SK-N-SH (cell line): ENCODE measurements at regions not wholly inside any gene's neighbourhood (a gene's known extent, or its start where the extent isn't known, plus 50 kb on each side); places are given as distances from the start of the nearest gene placed in this dataset.

Experiments used
- CTCF ChIA-PET: fragments of 300-600, 350-600 bp; formaldehyde crosslinking; extraction: SDS; loops from one replicate; lab custom pipeline; 2021; lab: Yijun Ruan, JAX
- POLR2A ChIA-PET: fragments of 350-600 bp; sonication (Branson Sonifier 250); formaldehyde crosslinking; extraction: SDS; loops from one replicate; lab custom pipeline; 2020; ENCODE audit warnings: antibody characterized with exemption, inconsistent platforms; lab: Yijun Ruan, JAX
- DNase-seq: peaks from one replicate; pipeline ENCODE4 v3.0.0; 2012
- H2AFZ ChIP-seq: fragments of 200-600 bp; sonication (generic); 2 replicates; pipeline ENCODE4 v1.8.1; 2016; ENCODE audit warnings: antibody characterized with exemption, mild to moderate bottlenecking, low read depth
- H3F3A ChIP-seq: fragments of 200-600 bp; sonication (generic); replicated peaks from 2 replicates; pipeline ENCODE3; 2016; ENCODE audit warnings: antibody characterized with exemption, mild to moderate bottlenecking; ENCODE audit not compliant: insufficient read depth
- H3K27ac ChIP-seq, 2 experiments: fragments of 200-500 bp in 1 of 2; fragments of 200-600 bp in 1 of 2; sonication (Bioruptor generic) in 1 of 2; sonication (generic), shearing (Covaris generic) in 1 of 2; 2 replicates each; pipeline versions ENCODE4 v1.5.1 to v1.6.1; 2014 to 2016; ENCODE audit warnings: low read depth in 2 of 2, inconsistent platforms in 1 of 2, low read length in 1 of 2, mild to moderate bottlenecking in 1 of 2, mixed read lengths in 1 of 2
- H3K27me3 ChIP-seq: fragments of 200-600 bp; sonication (generic), shearing (Covaris generic); 2 replicates; pipeline ENCODE4 v1.6.1; 2016; ENCODE audit warnings: mixed run types; ENCODE audit not compliant: insufficient read depth
- H3K36me3 ChIP-seq, 2 experiments: fragments of 200-500 bp in 1 of 2; fragments of 200-600 bp in 1 of 2; sonication (Bioruptor generic) in 1 of 2; sonication (generic) in 1 of 2; replicated peaks in 1 of 2; 2 replicates each; pipeline versions ENCODE3 to v1.5.1; 2014 to 2016; ENCODE audit warnings: low read length in 1 of 2, mild to moderate bottlenecking in 1 of 2; ENCODE audit not compliant: insufficient read depth in 2 of 2, control insufficient read depth in 1 of 2
- H3K4me1 ChIP-seq, 2 experiments: fragments of 200-500 bp in 1 of 2; fragments of 200-600 bp in 1 of 2; sonication (Bioruptor generic) in 1 of 2; sonication (generic), shearing (Covaris generic) in 1 of 2; 2 replicates each; pipeline versions ENCODE4 v1.5.1 to v1.6.1; 2014 to 2016; ENCODE audit warnings: low read depth in 1 of 2, low read length in 1 of 2, mixed run types in 1 of 2; ENCODE audit not compliant: insufficient read depth in 2 of 2, control insufficient read depth in 1 of 2
- H3K4me2 ChIP-seq: fragments of 200-600 bp; sonication (generic), shearing (Covaris generic); 2 replicates; pipeline ENCODE4 v1.6.1; 2017; ENCODE audit warnings: mixed run types
- H3K4me3 ChIP-seq, 2 experiments: fragments of 200-500 bp in 1 of 2; fragments of 200-600 bp in 1 of 2; sonication (Bioruptor generic) in 1 of 2; sonication (generic), shearing (Covaris generic) in 1 of 2; 2 replicates each; pipeline versions ENCODE4 v1.5.1 to v1.8.1; 2014 to 2016; ENCODE audit warnings: low read depth in 2 of 2, inconsistent platforms in 1 of 2, low read length in 1 of 2, mild to moderate bottlenecking in 1 of 2, mixed read lengths in 1 of 2, moderate library complexity in 1 of 2
- H3K79me2 ChIP-seq: fragments of 200-600 bp; sonication (generic); 2 replicates; pipeline ENCODE4 v1.8.1; 2017; ENCODE audit warnings: mild to moderate bottlenecking; ENCODE audit not compliant: insufficient read depth
- H3K9ac ChIP-seq: fragments of 200-600 bp; sonication (generic); 2 replicates; pipeline ENCODE4 v1.6.1; 2017; ENCODE audit warnings: mixed run types
- H3K9me2 ChIP-seq: fragments of 200-600 bp; sonication (generic); 2 replicates; pipeline ENCODE4 v1.6.1; 2017; ENCODE audit warnings: mixed run types
- H3K9me3 ChIP-seq: fragments of 200-600 bp; sonication (generic); 2 replicates; pipeline ENCODE4 v1.6.1; 2017; ENCODE audit warnings: mixed run types, mild to moderate bottlenecking, moderate library complexity
- H4K20me1 ChIP-seq: fragments of 200-600 bp; sonication (generic); 2 replicates; pipeline ENCODE4 v1.6.1; 2017; ENCODE audit warnings: mild to moderate bottlenecking, mixed run types; ENCODE audit not compliant: insufficient read depth
- CHD2 ChIP-seq: fragments of 150-350 bp; IDR thresholded peaks from 2 replicates; pipeline ENCODE4 v1.6.1; 2018; ENCODE audit warnings: low read length; ENCODE audit not compliant: partially characterized antibody
- ELF1 ChIP-seq: IDR thresholded peaks from 2 replicates; pipeline ENCODE4 v1.4.0; 2012
- EP300 ChIP-seq, 2 experiments: IDR thresholded peaks; 2 replicates each; pipeline versions ENCODE4 v1.4.0 to v1.6.1; 2012; ENCODE audit warnings: borderline replicate concordance in 1 of 2, low read depth in 1 of 2, low read length in 1 of 2
- FOXM1 ChIP-seq: IDR thresholded peaks from 2 replicates; pipeline ENCODE4 v1.4.0; 2012; ENCODE audit warnings: low read depth, mild to moderate bottlenecking
- GABPA ChIP-seq: IDR thresholded peaks from 2 replicates; pipeline ENCODE4 v1.4.0; 2012; ENCODE audit warnings: low read depth, mild to moderate bottlenecking
- GATA2 ChIP-seq: sonication (generic); formaldehyde crosslinking; IDR thresholded peaks from 2 replicates; pipeline ENCODE4 v1.5.0; 2020; ENCODE audit warnings: mild to moderate bottlenecking, missing genetic modification reagents
- NFIC ChIP-seq: IDR thresholded peaks from 2 replicates; pipeline ENCODE4 v1.4.0; 2012; ENCODE audit warnings: borderline replicate concordance
- RCOR1 ChIP-seq: fragments of 150-350 bp; IDR thresholded peaks from 2 replicates; pipeline ENCODE4 v1.6.1; 2017; ENCODE audit warnings: antibody characterized with exemption, low read length
- RFX5 ChIP-seq: IDR thresholded peaks from 2 replicates; pipeline ENCODE4 v1.6.1; 2012; ENCODE audit warnings: mild to moderate bottlenecking, improper control_type of control experiment, low read length
- SIN3A ChIP-seq: IDR thresholded peaks from 2 replicates; pipeline ENCODE4 v1.6.1; 2012; ENCODE audit warnings: low read depth, mild to moderate bottlenecking, low read length, moderate library complexity, borderline replicate concordance
- WGBS: methylation state at CpG from one replicate; pipeline ENCODE4 v1.1.6; 2017; ENCODE audit warnings: low lambda C conversion rate; 5-methylcytosine and 5-hydroxymethylcytosine counted together
- TF ChIP-seq, protein P1 (sequence below): IDR thresholded peaks from 2 replicates; pipeline ENCODE4 v1.4.0; 2012; ENCODE audit warnings: low read depth, borderline replicate concordance
- TF ChIP-seq, protein P2 (sequence below): fragments of 200-600 bp; sonication (generic); IDR thresholded peaks from 2 replicates; pipeline ENCODE4 v1.6.1; 2017; ENCODE audit warnings: antibody characterized with exemption, mild to moderate bottlenecking, moderate library complexity
- TF ChIP-seq, protein P3 (sequence below): fragments of 150-350 bp; IDR thresholded peaks from 2 replicates; pipeline ENCODE4 v1.6.1; 2017; ENCODE audit warnings: antibody characterized with exemption, low read length, low read depth, borderline replicate concordance
- TF ChIP-seq, protein P4 (sequence below): IDR thresholded peaks from 2 replicates; pipeline ENCODE4 v1.6.1; 2012; ENCODE audit warnings: mild to moderate bottlenecking, low read depth, low read length, moderate library complexity

DNA sequence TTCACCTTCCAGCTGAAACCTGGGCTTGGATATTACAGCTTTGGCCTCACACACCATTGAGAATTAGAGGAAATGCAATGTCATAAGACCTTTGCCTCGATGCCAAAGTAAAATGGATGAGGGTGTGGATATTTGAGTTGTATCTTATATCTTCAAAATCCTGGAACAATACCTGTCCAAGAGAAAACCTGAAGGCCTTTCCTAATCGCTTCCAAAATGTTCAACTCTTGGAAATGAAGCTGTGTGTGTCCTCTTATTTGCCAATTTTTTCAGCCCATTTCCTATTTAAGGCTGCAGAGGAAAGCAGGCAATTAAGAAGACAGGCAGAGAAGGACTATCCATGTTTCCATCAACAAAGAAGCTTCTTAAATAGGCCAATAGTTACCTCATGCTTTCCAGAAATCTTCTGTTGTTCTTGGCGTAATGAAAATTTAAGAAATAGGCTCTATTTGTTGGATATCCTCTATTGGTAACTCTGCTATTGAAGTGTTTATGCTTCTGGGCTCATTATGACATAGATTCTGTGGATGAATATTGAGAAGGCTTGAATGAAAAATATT is 99.5 kb upstream of the ZBTB20 start:
- Histone ChIP-seq H3K4me2 (no peak overlapping the region), H3K27ac (peak overlapping the region in 1 of 2 experiments; percentile 88; a peak in 2 of 4 replicates), H3K79me2 (no peaks in the 10 kb centered on the region), H3F3A (peaks cover 43% of the 10 kb centered on the region), H3K9me3 (no peaks in the 10 kb centered on the region; the same call in 1 of the 2 replicates), H3K9ac (no peak overlapping the region), H3K4me3 (no peak overlapping the region), H3K27me3 (no peaks in the 10 kb centered on the region), H2AFZ (no peak overlapping the region), H3K9me2 (no peaks in the 10 kb centered on the region), H3K36me3 (no peaks in the 10 kb centered on the region)
- ChIA-PET CTCF (interaction anchor here (1.0 to 1.7 kb wide), 2 partner anchors 29 to 573 kb away, joined by 3 to 6 read pairs; no protein-coding TSS in a partner anchor), POLR2A (no interaction called here)
- no peak for DNase-seq
- WGBS, result 89% methylated on average over 3 of the region's 3 CpGs
- TF ChIP-seq SIN3A (no peak), GABPA (no peak), RCOR1 (no peak), GATA2 (CRISPR knock-in tag) (no peak), CHD2 (no peak), FOXM1 (no peak), NFIC (no peak), RFX5 (no peak), EP300 (IDR thresholded peaks at IDR 0.05; ENCODE audit: borderline replicate concordance in 1 of 2, low read depth in 1 of 2, low read length in 1 of 2) (no peak), ELF1 (no peak)
- TF ChIP-seq, protein P1, sequence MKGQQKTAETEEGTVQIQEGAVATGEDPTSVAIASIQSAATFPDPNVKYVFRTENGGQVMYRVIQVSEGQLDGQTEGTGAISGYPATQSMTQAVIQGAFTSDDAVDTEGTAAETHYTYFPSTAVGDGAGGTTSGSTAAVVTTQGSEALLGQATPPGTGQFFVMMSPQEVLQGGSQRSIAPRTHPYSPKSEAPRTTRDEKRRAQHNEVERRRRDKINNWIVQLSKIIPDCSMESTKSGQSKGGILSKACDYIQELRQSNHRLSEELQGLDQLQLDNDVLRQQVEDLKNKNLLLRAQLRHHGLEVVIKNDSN, result no peak
- TF ChIP-seq, protein P2, sequence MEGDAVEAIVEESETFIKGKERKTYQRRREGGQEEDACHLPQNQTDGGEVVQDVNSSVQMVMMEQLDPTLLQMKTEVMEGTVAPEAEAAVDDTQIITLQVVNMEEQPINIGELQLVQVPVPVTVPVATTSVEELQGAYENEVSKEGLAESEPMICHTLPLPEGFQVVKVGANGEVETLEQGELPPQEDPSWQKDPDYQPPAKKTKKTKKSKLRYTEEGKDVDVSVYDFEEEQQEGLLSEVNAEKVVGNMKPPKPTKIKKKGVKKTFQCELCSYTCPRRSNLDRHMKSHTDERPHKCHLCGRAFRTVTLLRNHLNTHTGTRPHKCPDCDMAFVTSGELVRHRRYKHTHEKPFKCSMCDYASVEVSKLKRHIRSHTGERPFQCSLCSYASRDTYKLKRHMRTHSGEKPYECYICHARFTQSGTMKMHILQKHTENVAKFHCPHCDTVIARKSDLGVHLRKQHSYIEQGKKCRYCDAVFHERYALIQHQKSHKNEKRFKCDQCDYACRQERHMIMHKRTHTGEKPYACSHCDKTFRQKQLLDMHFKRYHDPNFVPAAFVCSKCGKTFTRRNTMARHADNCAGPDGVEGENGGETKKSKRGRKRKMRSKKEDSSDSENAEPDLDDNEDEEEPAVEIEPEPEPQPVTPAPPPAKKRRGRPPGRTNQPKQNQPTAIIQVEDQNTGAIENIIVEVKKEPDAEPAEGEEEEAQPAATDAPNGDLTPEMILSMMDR, result no peak
- TF ChIP-seq, protein P3, sequence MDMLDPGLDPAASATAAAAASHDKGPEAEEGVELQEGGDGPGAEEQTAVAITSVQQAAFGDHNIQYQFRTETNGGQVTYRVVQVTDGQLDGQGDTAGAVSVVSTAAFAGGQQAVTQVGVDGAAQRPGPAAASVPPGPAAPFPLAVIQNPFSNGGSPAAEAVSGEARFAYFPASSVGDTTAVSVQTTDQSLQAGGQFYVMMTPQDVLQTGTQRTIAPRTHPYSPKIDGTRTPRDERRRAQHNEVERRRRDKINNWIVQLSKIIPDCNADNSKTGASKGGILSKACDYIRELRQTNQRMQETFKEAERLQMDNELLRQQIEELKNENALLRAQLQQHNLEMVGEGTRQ, result no peak
- TF ChIP-seq, protein P4, sequence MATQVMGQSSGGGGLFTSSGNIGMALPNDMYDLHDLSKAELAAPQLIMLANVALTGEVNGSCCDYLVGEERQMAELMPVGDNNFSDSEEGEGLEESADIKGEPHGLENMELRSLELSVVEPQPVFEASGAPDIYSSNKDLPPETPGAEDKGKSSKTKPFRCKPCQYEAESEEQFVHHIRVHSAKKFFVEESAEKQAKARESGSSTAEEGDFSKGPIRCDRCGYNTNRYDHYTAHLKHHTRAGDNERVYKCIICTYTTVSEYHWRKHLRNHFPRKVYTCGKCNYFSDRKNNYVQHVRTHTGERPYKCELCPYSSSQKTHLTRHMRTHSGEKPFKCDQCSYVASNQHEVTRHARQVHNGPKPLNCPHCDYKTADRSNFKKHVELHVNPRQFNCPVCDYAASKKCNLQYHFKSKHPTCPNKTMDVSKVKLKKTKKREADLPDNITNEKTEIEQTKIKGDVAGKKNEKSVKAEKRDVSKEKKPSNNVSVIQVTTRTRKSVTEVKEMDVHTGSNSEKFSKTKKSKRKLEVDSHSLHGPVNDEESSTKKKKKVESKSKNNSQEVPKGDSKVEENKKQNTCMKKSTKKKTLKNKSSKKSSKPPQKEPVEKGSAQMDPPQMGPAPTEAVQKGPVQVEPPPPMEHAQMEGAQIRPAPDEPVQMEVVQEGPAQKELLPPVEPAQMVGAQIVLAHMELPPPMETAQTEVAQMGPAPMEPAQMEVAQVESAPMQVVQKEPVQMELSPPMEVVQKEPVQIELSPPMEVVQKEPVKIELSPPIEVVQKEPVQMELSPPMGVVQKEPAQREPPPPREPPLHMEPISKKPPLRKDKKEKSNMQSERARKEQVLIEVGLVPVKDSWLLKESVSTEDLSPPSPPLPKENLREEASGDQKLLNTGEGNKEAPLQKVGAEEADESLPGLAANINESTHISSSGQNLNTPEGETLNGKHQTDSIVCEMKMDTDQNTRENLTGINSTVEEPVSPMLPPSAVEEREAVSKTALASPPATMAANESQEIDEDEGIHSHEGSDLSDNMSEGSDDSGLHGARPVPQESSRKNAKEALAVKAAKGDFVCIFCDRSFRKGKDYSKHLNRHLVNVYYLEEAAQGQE, result no peak
- TF ChIP-seq, all 33 proteins: peak for 0
- no peaks in the 10 kb centered on the region for H4K20me1 ChIP-seq
- peaks cover 0 to 32% of the 10 kb centered on the region in 2 experiments; a peak in 2 of 4 replicates for H3K4me1 ChIP-seq
